Endothelial cell of umbilical vein (primary cell): ENCODE measurements at regions not wholly inside any gene's neighbourhood (a gene's known extent, or its start where the extent isn't known, plus 50 kb on each side); places are given as distances from the start of the nearest gene placed in this dataset.

Source experiments
- CTCF ChIP-seq, 2 donors: IDR thresholded peaks; 1 replicate in 1 of 2; 2 replicates in 1 of 2; pipeline ENCODE4 v1.5.1; 2011; ENCODE audit warnings: low read length in 2 of 2, mild to moderate bottlenecking in 2 of 2, moderate library complexity in 2 of 2, control low read depth in 1 of 2, inconsistent platforms in 1 of 2, low read depth in 1 of 2; ENCODE audit not compliant: insufficient read depth in 1 of 2; ENCODE audit errors: extremely low read depth in 1 of 2
- EZH2 ChIP-seq: IDR thresholded peaks from 2 replicates; pipeline ENCODE4 v1.6.1; 2012; ENCODE audit warnings: borderline replicate concordance, low read depth, mild to moderate bottlenecking, moderate library complexity, low read length, inconsistent platforms; ENCODE audit not compliant: severe bottlenecking
- GATA2 ChIP-seq: IDR thresholded peaks from 2 replicates; pipeline ENCODE4 v1.7.0; 2011; ENCODE audit warnings: low read depth, mild to moderate bottlenecking, moderate library complexity, mixed read lengths, low read length; ENCODE audit not compliant: insufficient read length, insufficient read depth
- JUN ChIP-seq: IDR thresholded peaks from 2 replicates; pipeline ENCODE4 v1.6.1; 2011; ENCODE audit warnings: borderline replicate concordance, low read depth; ENCODE audit not compliant: insufficient read length, insufficient read depth
- MAX ChIP-seq: IDR thresholded peaks from 2 replicates; pipeline ENCODE4 v1.6.1; 2011; ENCODE audit not compliant: insufficient read depth, insufficient read length
- MYC ChIP-seq: IDR thresholded peaks from one replicate; pipeline ENCODE4 v1.6.1; 2011; ENCODE audit warnings: mild to moderate bottlenecking, low read depth, low read length
- POLR2A ChIP-seq: IDR thresholded peaks from 2 replicates; pipeline ENCODE4 v1.6.1; 2012; ENCODE audit warnings: low read depth, mild to moderate bottlenecking, control low read depth, low read length
- POLR2AphosphoS5 ChIP-seq: IDR thresholded peaks from 2 replicates; pipeline ENCODE4 v1.6.1; 2012; ENCODE audit warnings: low read depth, mild to moderate bottlenecking, control low read depth, low read length, moderate library complexity; ENCODE audit not compliant: insufficient read depth

GRCh38 chr4:25489253-25489797 lies 112.3 kb downstream of the ANAPC4 start:
- TF ChIP-seq POLR2A, result no peak
- no peak for TF ChIP-seq CTCF (IDR thresholded peaks at IDR 0.05; ENCODE audit: extremely low read depth in 1 of 2, insufficient read depth in 1 of 2, low read depth in 1 of 2, low read length in 2 of 2)
- no peak for TF ChIP-seq POLR2AphosphoS5
- TF ChIP-seq MAX, result no peak
- no peak for TF ChIP-seq EZH2
- no peak for TF ChIP-seq JUN
- TF ChIP-seq MYC, result no peak
- no peak for TF ChIP-seq GATA2
